HepG2 (cell line): ENCODE measurements at regions not wholly inside any gene's neighbourhood (a gene's known extent, or its start where the extent isn't known, plus 50 kb on each side); places are given as distances from the start of the nearest gene placed in this dataset.

Source experiments
- BHLHE40 ChIP-seq: IDR thresholded peaks from 2 replicates; pipeline ENCODE4 v1.6.1; 2011; ENCODE audit warnings: low read length, improper control_type of control experiment
- CC2D1A ChIP-seq: sonication (generic); formaldehyde crosslinking; IDR thresholded peaks from 2 replicates; pipeline ENCODE4 v1.8.1; 2023; ENCODE audit warnings: mild to moderate bottlenecking, missing genetic modification reagents
- DNMT1 ChIP-seq: sonication (generic); formaldehyde crosslinking; IDR thresholded peaks from 2 replicates; pipeline ENCODE4 v1.5.1; 2020; ENCODE audit warnings: mild to moderate bottlenecking, missing genetic modification reagents
- DPF2 ChIP-seq: sonication (generic); formaldehyde crosslinking; IDR thresholded peaks from 2 replicates; pipeline ENCODE4 v1.4.0; 2020; ENCODE audit warnings: mild to moderate bottlenecking, low read depth, missing genetic modification reagents, borderline replicate concordance
- DZIP1 ChIP-seq: sonication (generic); formaldehyde crosslinking; IDR thresholded peaks from 2 replicates; pipeline ENCODE4 v1.5.0; 2020; ENCODE audit warnings: mild to moderate bottlenecking, missing genetic modification reagents
- EP300 ChIP-seq, 3 experiments: sonication (generic) in 1 of 3; formaldehyde crosslinking in 1 of 3; IDR thresholded peaks; 2 replicates each; pipeline versions ENCODE4 v1.5.1 to v1.6.1; 2011 to 2020; ENCODE audit warnings: low read depth in 2 of 3, low read length in 2 of 3, borderline replicate concordance in 1 of 3, improper control_type of control experiment in 1 of 3, mild to moderate bottlenecking in 1 of 3, missing genetic modification reagents in 1 of 3, moderate library complexity in 1 of 3
- FOXA3 ChIP-seq: IDR thresholded peaks from 2 replicates; pipeline ENCODE4 v1.6.1; 2016; ENCODE audit warnings: missing genetic modification reagents, missing compliant biosample characterization
- FOXO1 ChIP-seq: sonication (generic); formaldehyde crosslinking; IDR thresholded peaks from 2 replicates; pipeline ENCODE4 v1.4.0; 2020; ENCODE audit warnings: missing genetic modification reagents
- HDAC2 ChIP-seq: sonication (generic); formaldehyde crosslinking; IDR thresholded peaks from 2 replicates; pipeline ENCODE4 v1.4.0; 2020; ENCODE audit warnings: missing genetic modification reagents
- HMG20A ChIP-seq: IDR thresholded peaks from 2 replicates; pipeline ENCODE4 v1.6.1; 2016; ENCODE audit warnings: borderline replicate concordance
- HNF4A ChIP-seq: sonication (generic); formaldehyde crosslinking; IDR thresholded peaks from 2 replicates; pipeline ENCODE4 v1.4.0; 2020; ENCODE audit warnings: missing genetic modification reagents
- IRX3 ChIP-seq: sonication (generic); formaldehyde crosslinking; IDR thresholded peaks from 2 replicates; pipeline ENCODE4 v1.8.1; 2023; ENCODE audit warnings: mild to moderate bottlenecking, low read depth, missing genetic modification reagents, borderline replicate concordance
- KAT2B ChIP-seq: fragments of 150-350 bp; IDR thresholded peaks from 2 replicates; pipeline ENCODE4 v1.6.1; 2014; ENCODE audit warnings: low read depth, low read length, borderline replicate concordance
- KAT7 ChIP-seq: IDR thresholded peaks from 2 replicates; pipeline ENCODE4 v1.6.1; 2018; ENCODE audit warnings: borderline replicate concordance, missing compliant biosample characterization
- KLF16 ChIP-seq, 2 experiments: sonication (generic) in 1 of 2; formaldehyde crosslinking in 1 of 2; IDR thresholded peaks; 2 replicates each; pipeline versions ENCODE4 v1.6.1 to v1.8.0; 2016 to 2023; ENCODE audit warnings: missing genetic modification reagents in 2 of 2, missing compliant biosample characterization in 1 of 2
- MYC ChIP-seq: sonication (generic); formaldehyde crosslinking; IDR thresholded peaks from 2 replicates; pipeline ENCODE4 v1.9.0; 2021; ENCODE audit warnings: missing genetic modification reagents, borderline replicate concordance
- PAWR ChIP-seq: sonication (generic); formaldehyde crosslinking; IDR thresholded peaks from 2 replicates; pipeline ENCODE4 v1.4.0; 2020; ENCODE audit warnings: missing genetic modification reagents, mild to moderate bottlenecking, borderline replicate concordance
- RFX1 ChIP-seq: fragments of 450-650 bp; IDR thresholded peaks from 2 replicates; pipeline ENCODE4 v1.6.1; 2017
- SNAPC2 ChIP-seq: sonication (generic); formaldehyde crosslinking; IDR thresholded peaks from 2 replicates; pipeline ENCODE4 v1.8.1; 2022; ENCODE audit warnings: mild to moderate bottlenecking, missing genetic modification reagents
- STAT6 ChIP-seq: sonication (generic); formaldehyde crosslinking; IDR thresholded peaks from 2 replicates; pipeline ENCODE4 v1.4.0; 2020; ENCODE audit warnings: missing genetic modification reagents, mild to moderate bottlenecking, borderline replicate concordance
- ZBTB39 ChIP-seq: sonication (generic); formaldehyde crosslinking; IDR thresholded peaks from 2 replicates; pipeline ENCODE4 v1.5.0; 2020; ENCODE audit warnings: missing genetic modification reagents
- ZMYM2 ChIP-seq: sonication (generic); formaldehyde crosslinking; IDR thresholded peaks from 2 replicates; pipeline ENCODE4 v1.8.0; 2022; ENCODE audit warnings: mild to moderate bottlenecking, missing genetic modification reagents
- ZNF740 ChIP-seq: sonication (generic); formaldehyde crosslinking; IDR thresholded peaks from 2 replicates; pipeline ENCODE4 v1.4.0; 2020; ENCODE audit warnings: missing genetic modification reagents
- ZSCAN31 ChIP-seq: sonication (generic); formaldehyde crosslinking; IDR thresholded peaks from 2 replicates; pipeline ENCODE4 v1.5.0; 2020; ENCODE audit warnings: low read depth, mild to moderate bottlenecking, missing genetic modification reagents

- 0 out of 2 replicates have a peak, but pooled peaks have one; percentile 53 for TF ChIP-seq ZBTB39
- peak; percentile 97 for TF ChIP-seq FOXA3 (CRISPR knock-in tag)
- no peak for TF ChIP-seq DNMT1
- TF ChIP-seq HNF4A: peak; percentile 96
- TF ChIP-seq CC2D1A: no peak
- TF ChIP-seq SNAPC2 (CRISPR knock-in tag): 0 out of 2 replicates have a peak, but pooled peaks have one; percentile 73
- peak; percentile 94; the same call in 1 of the 2 replicates for TF ChIP-seq FOXO1 (CRISPR knock-in tag)
- peak in 1 of 2 experiments; percentile 56; a peak in 1 of 4 replicates for TF ChIP-seq KLF16 (CRISPR knock-in tag; IDR thresholded peaks at IDR 0.05)
- peak; percentile 91; the same call in 1 of the 2 replicates for TF ChIP-seq DPF2 (CRISPR knock-in tag)
- no peak for TF ChIP-seq PAWR (CRISPR knock-in tag)
- TF ChIP-seq DZIP1 (CRISPR knock-in tag): no peak
- TF ChIP-seq STAT6: no peak
- TF ChIP-seq HDAC2 (CRISPR knock-in tag): peak; percentile 97
- peak; percentile 95 for TF ChIP-seq HMG20A (CRISPR knock-in tag)
- peak; percentile 38; the same call in 1 of the 2 replicates for TF ChIP-seq MYC
- 0 out of 2 replicates have a peak, but pooled peaks have one; percentile 8 for TF ChIP-seq BHLHE40
- no peak for TF ChIP-seq IRX3 (CRISPR knock-in tag)
- TF ChIP-seq KAT2B: no peak
- 0 out of 2 replicates have a peak, but pooled peaks have one; percentile 53 for TF ChIP-seq ZSCAN31 (CRISPR knock-in tag)
- TF ChIP-seq RFX1: no peak
- peak; percentile 76 to 98 for TF ChIP-seq EP300 (IDR thresholded peaks at IDR 0.05; ENCODE audit: low read depth in 2 of 2, low read length in 2 of 2)
- peak; percentile 93 for TF ChIP-seq EP300 (CRISPR knock-in tag; IDR thresholded peaks at IDR 0.05; ENCODE audit: borderline replicate concordance)
- TF ChIP-seq ZMYM2: peak; percentile 82; the same call in 1 of the 2 replicates
- TF ChIP-seq ZNF740 (CRISPR knock-in tag): no peak
- peak; percentile 68; the same call in 1 of the 2 replicates for TF ChIP-seq KAT7 (CRISPR knock-in tag)
Measured at GRCh38 chr2:186382932-186383331, 103.1 kb upstream of the ZC3H15 start (continued).
